ENCODE measurements at regions not wholly inside any gene's neighbourhood (a gene's known extent, or its start where the extent isn't known, plus 50 kb on each side); places are given as distances from the start of the nearest gene placed in this dataset.

- H3K9me3 ChIP-seq (ENCODE audit: insufficient read depth, low read depth, low read length), result no peaks in the 10 kb centered on the region
- H3K36me3 ChIP-seq (ENCODE audit: insufficient read depth, low read length), result no peaks in the 10 kb centered on the region
- no peaks in the 10 kb centered on the region for H3K9me2 ChIP-seq (replicated peaks; ENCODE audit: low read depth, low read length)
- H3K4me1 ChIP-seq (ENCODE audit: insufficient read depth, low read length, poor library complexity, severe bottlenecking), result no peaks in the 10 kb centered on the region
- H2AFZ ChIP-seq (ENCODE audit: low read length), result no peak overlapping the region
- no peak for TF ChIP-seq CTCF (conservative IDR thresholded peaks at IDR 0.05; ENCODE audit: low read length)
- TF ChIP-seq EZH2phosphoT487 (IDR thresholded peaks at IDR 0.05; ENCODE audit: borderline replicate concordance), result no peak
- no peaks in the 10 kb centered on the region for H4K20me1 ChIP-seq (ENCODE audit: insufficient read depth, low read length, poor library complexity, severe bottlenecking)
- no peaks in the 10 kb centered on the region for H3F3A ChIP-seq (ENCODE audit: low read depth)
- no peak overlapping the region for H3K4me2 ChIP-seq (ENCODE audit: low read depth, low read length, poor library complexity, severe bottlenecking)
- H3K9ac ChIP-seq (ENCODE audit: low read depth, low read length, poor library complexity, severe bottlenecking), result no peak overlapping the region
- no peaks in the 10 kb centered on the region for H3K79me2 ChIP-seq (ENCODE audit: insufficient read depth, low read length)
- H3K4me3 ChIP-seq (ENCODE audit: low read length, poor library complexity, severe bottlenecking), result no peak overlapping the region
- no peaks in the 10 kb centered on the region for H3K27me3 ChIP-seq (ENCODE audit: insufficient read depth, low read length, poor library complexity, severe bottlenecking)
These were observed 117.7 kb upstream of the PODXL start for GRCh38 chr7:131674131-131674530.

GRCh38 chr7:131673576-131673975, 117.1 kb upstream of the PODXL start:
- TF ChIP-seq CTCF (conservative IDR thresholded peaks at IDR 0.05; ENCODE audit: low read length), result no peak
- no peak for TF ChIP-seq EZH2phosphoT487 (IDR thresholded peaks at IDR 0.05; ENCODE audit: borderline replicate concordance)
- Histone ChIP-seq H3K36me3 (ENCODE audit: insufficient read depth, low read length) (no peaks in the 10 kb centered on the region), H3K9me3 (ENCODE audit: insufficient read depth, low read depth, low read length) (no peaks in the 10 kb centered on the region), H4K20me1 (ENCODE audit: insufficient read depth, low read length, poor library complexity, severe bottlenecking) (no peaks in the 10 kb centered on the region), H3F3A (ENCODE audit: low read depth) (no peaks in the 10 kb centered on the region), H3K79me2 (ENCODE audit: insufficient read depth, low read length) (no peaks in the 10 kb centered on the region), H2AFZ (ENCODE audit: low read length) (no peak overlapping the region), H3K4me3 (ENCODE audit: low read length, poor library complexity, severe bottlenecking) (no peak overlapping the region), H3K4me2 (ENCODE audit: low read depth, low read length, poor library complexity, severe bottlenecking) (no peak overlapping the region), H3K27me3 (ENCODE audit: insufficient read depth, low read length, poor library complexity, severe bottlenecking) (no peaks in the 10 kb centered on the region), H3K4me1 (ENCODE audit: insufficient read depth, low read length, poor library complexity, severe bottlenecking) (no peaks in the 10 kb centered on the region), H3K9me2 (replicated peaks; ENCODE audit: low read depth, low read length) (no peaks in the 10 kb centered on the region), H3K9ac (ENCODE audit: low read depth, low read length, poor library complexity, severe bottlenecking) (no peak overlapping the region)

GRCh38 chr7:131670406-131670805, 114.0 kb upstream of the PODXL start:
- no peaks in the 10 kb centered on the region for H3K79me2 ChIP-seq (ENCODE audit: insufficient read depth, low read length)
- no peak overlapping the region for H2AFZ ChIP-seq (ENCODE audit: low read length)
- H3K4me1 ChIP-seq (ENCODE audit: insufficient read depth, low read length, poor library complexity, severe bottlenecking), result no peaks in the 10 kb centered on the region
- H4K20me1 ChIP-seq (ENCODE audit: insufficient read depth, low read length, poor library complexity, severe bottlenecking), result no peaks in the 10 kb centered on the region
- no peaks in the 10 kb centered on the region for H3K9me2 ChIP-seq (replicated peaks; ENCODE audit: low read depth, low read length)
- TF ChIP-seq EZH2phosphoT487 (IDR thresholded peaks at IDR 0.05; ENCODE audit: borderline replicate concordance), result no peak
- TF ChIP-seq CTCF (conservative IDR thresholded peaks at IDR 0.05; ENCODE audit: low read length), result no peak
- no peaks in the 10 kb centered on the region for H3F3A ChIP-seq (ENCODE audit: low read depth)
- H3K4me2 ChIP-seq (ENCODE audit: low read depth, low read length, poor library complexity, severe bottlenecking), result no peak overlapping the region
- 0 out of 2 replicates have a peak, but pooled peaks cover 3% of the 10 kb centered on the region for H3K9me3 ChIP-seq (ENCODE audit: insufficient read depth, low read depth, low read length)
- H3K36me3 ChIP-seq (ENCODE audit: insufficient read depth, low read length), result no peaks in the 10 kb centered on the region
- H3K27me3 ChIP-seq (ENCODE audit: insufficient read depth, low read length, poor library complexity, severe bottlenecking), result no peaks in the 10 kb centered on the region
- no peak overlapping the region for H3K9ac ChIP-seq (ENCODE audit: low read depth, low read length, poor library complexity, severe bottlenecking)
- no peak overlapping the region for H3K4me3 ChIP-seq (ENCODE audit: low read length, poor library complexity, severe bottlenecking)
